HUES64 (cell line): ENCODE measurements at regions not wholly inside any gene's neighbourhood (a gene's known extent, or its start where the extent isn't known, plus 50 kb on each side); places are given as distances from the start of the nearest gene placed in this dataset.

Experiments used
- H3K27ac ChIP-seq: 2 replicates; pipeline ENCODE4 v1.7.0; 2013; ENCODE audit warnings: low read depth, low read length, inconsistent platforms
- H3K27me3 ChIP-seq: 2 replicates; pipeline ENCODE4 v1.6.1; 2013; ENCODE audit warnings: mild to moderate bottlenecking, low read length; ENCODE audit not compliant: insufficient read depth
- H3K36me3 ChIP-seq: 2 replicates; pipeline ENCODE4 v1.6.1; 2013; ENCODE audit warnings: mild to moderate bottlenecking, low read length; ENCODE audit not compliant: insufficient read depth
- H3K4me1 ChIP-seq: 2 replicates; pipeline ENCODE4 v1.6.1; 2013; ENCODE audit warnings: mild to moderate bottlenecking, low read length, moderate library complexity; ENCODE audit not compliant: insufficient read depth
- H3K4me3 ChIP-seq: 2 replicates; pipeline ENCODE4 v1.5.1; 2013; ENCODE audit warnings: mild to moderate bottlenecking, low read length, moderate library complexity
- H3K9ac ChIP-seq: 2 replicates; pipeline ENCODE4 v1.6.1; 2013; ENCODE audit warnings: mild to moderate bottlenecking, low read depth, low read length
- H3K9me3 ChIP-seq: 2 replicates; pipeline ENCODE4 v1.6.1; 2013; ENCODE audit warnings: low read depth, low read length; ENCODE audit not compliant: insufficient read depth
- WGBS: fragments of 150-250, 120-280 bp; methylation state at CpG from one replicate; pipeline ENCODE4 v1.1.7; 2013; ENCODE audit warnings: missing lambda C conversion rate; 5-methylcytosine and 5-hydroxymethylcytosine counted together

DNA sequence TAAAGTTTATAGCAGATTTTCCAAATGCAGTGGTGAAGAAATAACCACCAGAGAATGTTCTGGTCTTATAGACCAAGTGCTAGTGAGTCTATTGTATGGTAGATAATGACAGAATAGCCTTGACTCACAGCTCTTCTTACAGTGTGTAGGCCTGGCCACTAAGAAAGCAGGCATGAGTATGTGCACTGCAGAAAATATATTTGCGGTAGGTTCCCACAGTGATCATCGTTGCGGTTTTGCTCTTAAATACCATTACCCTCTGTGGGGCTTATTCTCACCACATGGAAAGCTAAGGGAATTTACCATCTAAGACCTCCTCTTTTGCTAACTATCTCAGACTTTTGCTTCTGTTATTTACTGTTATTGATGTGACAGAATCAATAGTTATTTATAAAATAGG, 212.3 kb upstream of the SYNDIG1 start:
- no peaks in the 10 kb centered on the region for H3K9me3 ChIP-seq
- no peak overlapping the region for H3K4me3 ChIP-seq
- H3K27ac ChIP-seq = no peak overlapping the region
- no peaks in the 10 kb centered on the region for H3K36me3 ChIP-seq
- H3K9ac ChIP-seq = no peak overlapping the region
- no peaks in the 10 kb centered on the region for H3K4me1 ChIP-seq
- no peaks in the 10 kb centered on the region for H3K27me3 ChIP-seq
- WGBS = 92% methylated on average over 3 of the region's 3 CpGs

GRCh38 chr20:24256307-24256706, 213.1 kb upstream of the SYNDIG1 start:
- no peak overlapping the region for H3K4me3 ChIP-seq
- H3K36me3 ChIP-seq = no peaks in the 10 kb centered on the region
- H3K9me3 ChIP-seq = no peaks in the 10 kb centered on the region
- H3K4me1 ChIP-seq = no peaks in the 10 kb centered on the region
- 95% methylated on average over 9 of the region's 9 CpGs for WGBS
- H3K9ac ChIP-seq = no peak overlapping the region
- H3K27ac ChIP-seq = no peak overlapping the region
- no peaks in the 10 kb centered on the region for H3K27me3 ChIP-seq

DNA sequence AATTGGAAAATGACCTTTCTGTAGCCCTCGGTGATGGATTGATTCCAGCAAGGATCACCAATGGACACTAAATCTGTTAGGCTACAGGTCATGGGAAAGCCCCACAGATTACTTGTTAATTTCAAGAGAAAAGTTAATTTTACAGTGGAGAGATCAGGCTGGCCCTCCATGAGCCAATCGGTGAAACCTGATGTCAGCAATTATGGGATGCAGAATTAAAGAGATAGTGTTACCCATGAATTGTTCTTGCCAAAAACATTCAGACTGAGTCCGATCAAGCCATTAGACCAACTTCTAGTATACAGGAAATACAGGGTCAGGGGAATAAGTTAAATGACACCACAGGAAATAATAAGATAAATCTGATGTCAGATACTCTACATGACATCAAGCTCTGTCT, 214.9 kb upstream of the SYNDIG1 start:
- Histone ChIP-seq H3K9me3 (0 out of 2 replicates have a peak, but pooled peaks cover 4% of the 10 kb centered on the region), H3K4me3 (no peak overlapping the region), H3K9ac (no peak overlapping the region), H3K27me3 (no peaks in the 10 kb centered on the region), H3K27ac (no peak overlapping the region), H3K36me3 (no peaks in the 10 kb centered on the region), H3K4me1 (no peaks in the 10 kb centered on the region)
- WGBS = 92% methylated on average over 2 of the region's 3 CpGs

DNA sequence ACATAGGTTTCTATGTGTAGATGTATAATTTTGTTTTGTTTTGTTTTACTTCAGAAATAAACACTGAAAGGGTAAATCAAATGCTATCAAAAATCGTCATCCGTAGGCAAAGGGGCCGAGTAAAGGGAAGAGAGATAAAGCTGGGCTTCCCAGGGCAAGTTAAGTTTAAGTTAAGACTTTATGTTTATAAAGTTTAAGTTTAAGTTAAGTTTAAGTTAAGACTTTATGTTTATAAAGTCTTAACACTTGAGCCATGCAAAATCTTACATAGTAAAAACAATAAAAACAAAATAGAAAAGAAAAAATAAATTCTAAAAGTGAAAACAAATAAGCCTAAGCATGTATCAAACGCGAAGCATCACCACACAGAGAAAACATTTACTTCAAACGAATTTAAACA, 216.1 kb upstream of the SYNDIG1 start:
- H3K9me3 ChIP-seq = 0 out of 2 replicates have a peak, but pooled peaks cover 4% of the 10 kb centered on the region
- H3K4me1 ChIP-seq = no peaks in the 10 kb centered on the region
- H3K4me3 ChIP-seq = no peak overlapping the region
- H3K9ac ChIP-seq = no peak overlapping the region
- no peaks in the 10 kb centered on the region for H3K27me3 ChIP-seq
- H3K27ac ChIP-seq = no peak overlapping the region
- 94% methylated on average over 6 of the region's 6 CpGs for WGBS
- H3K36me3 ChIP-seq = no peaks in the 10 kb centered on the region

DNA sequence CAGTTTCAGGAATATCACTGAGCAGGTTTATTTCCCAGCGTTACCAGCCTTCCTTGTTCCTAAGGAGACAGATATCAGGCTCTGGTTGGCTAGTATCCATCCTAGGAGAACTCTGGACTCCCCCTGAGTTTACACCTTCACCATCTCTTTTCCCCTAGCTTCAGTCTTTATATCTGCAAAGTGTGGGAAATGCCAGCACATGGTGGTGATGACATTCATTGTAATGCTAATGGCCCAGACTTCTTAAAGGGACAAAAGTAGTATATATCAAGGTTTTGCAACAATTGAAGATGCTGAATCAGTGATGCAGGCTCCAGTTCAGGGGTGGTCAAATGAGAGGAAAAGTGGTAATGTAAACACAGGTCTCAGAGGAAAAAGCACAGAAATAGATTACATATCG, 224.3 kb upstream of the SYNDIG1 start:
- H3K9me3 ChIP-seq = 0 out of 2 replicates have a peak, but pooled peaks cover 3% of the 10 kb centered on the region
- no peak overlapping the region for H3K4me3 ChIP-seq
- H3K27ac ChIP-seq = no peak overlapping the region
- H3K9ac ChIP-seq = no peak overlapping the region
- H3K36me3 ChIP-seq = no peaks in the 10 kb centered on the region
- no peaks in the 10 kb centered on the region for H3K4me1 ChIP-seq
- 81% methylated on average over 2 of the region's 2 CpGs for WGBS
- H3K27me3 ChIP-seq = no peaks in the 10 kb centered on the region

DNA sequence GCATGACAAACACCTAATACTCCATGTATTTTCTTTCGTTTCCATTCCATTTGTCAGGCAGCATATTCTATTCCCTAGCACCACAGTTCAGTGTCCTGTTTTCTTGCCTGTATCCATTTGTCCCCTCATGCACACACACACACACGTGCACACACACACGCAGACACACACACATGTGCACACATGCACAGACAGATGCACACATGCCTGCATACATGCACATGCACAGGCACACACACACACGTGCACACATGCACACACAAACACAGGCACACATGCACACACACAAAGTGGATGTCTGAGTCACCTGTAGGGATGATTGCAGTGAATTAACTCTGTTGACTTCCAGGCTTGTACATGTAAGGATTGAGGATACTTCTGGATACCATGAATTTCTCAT, 226.7 kb upstream of the SYNDIG1 start:
- Histone ChIP-seq H3K9me3 (no peaks in the 10 kb centered on the region), H3K27ac (no peak overlapping the region), H3K4me3 (no peak overlapping the region), H3K4me1 (no peaks in the 10 kb centered on the region), H3K36me3 (no peaks in the 10 kb centered on the region), H3K27me3 (no peaks in the 10 kb centered on the region), H3K9ac (no peak overlapping the region)
- WGBS = 94% methylated on average over 4 of the region's 4 CpGs

- H3K9ac ChIP-seq = no peak overlapping the region
- 93% methylated on average over 7 of the region's 7 CpGs for WGBS
- H3K36me3 ChIP-seq = no peaks in the 10 kb centered on the region
- H3K4me3 ChIP-seq = no peak overlapping the region
- no peaks in the 10 kb centered on the region for H3K4me1 ChIP-seq
- no peaks in the 10 kb centered on the region for H3K27me3 ChIP-seq
- no peaks in the 10 kb centered on the region for H3K9me3 ChIP-seq
- H3K27ac ChIP-seq = no peak overlapping the region
These were observed 228.0 kb upstream of the SYNDIG1 start for GRCh38 chr20:24241466-24241865.

DNA sequence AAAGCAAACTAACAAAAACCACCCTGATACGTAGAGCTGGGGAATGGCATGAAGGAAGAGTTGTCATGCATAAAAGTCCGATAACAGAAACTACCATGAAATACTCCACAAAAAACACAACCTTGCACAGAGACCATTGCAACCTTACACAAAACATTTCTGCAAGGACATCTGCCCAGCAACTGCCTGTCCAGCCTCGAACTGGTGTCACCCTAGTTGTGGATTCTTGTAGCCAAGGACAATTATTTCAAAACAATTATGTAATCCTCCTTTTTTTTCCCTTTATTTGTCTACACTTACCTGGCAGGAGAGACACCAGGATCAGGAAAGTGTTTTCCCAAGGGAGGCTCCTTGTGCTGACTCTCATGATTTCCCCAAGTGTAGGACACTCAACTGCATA, 232.5 kb upstream of the SYNDIG1 start:
- WGBS = 97% methylated on average over 3 of the region's 3 CpGs

GRCh38 chr20:24236201-24236600, 233.2 kb upstream of the SYNDIG1 start:
- 84% methylated on average over 7 of the region's 8 CpGs for WGBS
- Histone ChIP-seq H3K27ac (no peak overlapping the region), H3K9ac (no peak overlapping the region), H3K27me3 (no peaks in the 10 kb centered on the region), H3K9me3 (no peaks in the 10 kb centered on the region), H3K4me3 (no peak overlapping the region), H3K4me1 (no peaks in the 10 kb centered on the region), H3K36me3 (no peaks in the 10 kb centered on the region)

More for the DNA sequence above, 232.5 kb upstream of the SYNDIG1 start:
- no peaks in the 10 kb centered on the region for H3K27me3 ChIP-seq
- H3K9ac ChIP-seq = no peak overlapping the region
- no peak overlapping the region for H3K4me3 ChIP-seq
- no peaks in the 10 kb centered on the region for H3K4me1 ChIP-seq
- H3K27ac ChIP-seq = no peak overlapping the region
- no peaks in the 10 kb centered on the region for H3K9me3 ChIP-seq
- no peaks in the 10 kb centered on the region for H3K36me3 ChIP-seq

DNA sequence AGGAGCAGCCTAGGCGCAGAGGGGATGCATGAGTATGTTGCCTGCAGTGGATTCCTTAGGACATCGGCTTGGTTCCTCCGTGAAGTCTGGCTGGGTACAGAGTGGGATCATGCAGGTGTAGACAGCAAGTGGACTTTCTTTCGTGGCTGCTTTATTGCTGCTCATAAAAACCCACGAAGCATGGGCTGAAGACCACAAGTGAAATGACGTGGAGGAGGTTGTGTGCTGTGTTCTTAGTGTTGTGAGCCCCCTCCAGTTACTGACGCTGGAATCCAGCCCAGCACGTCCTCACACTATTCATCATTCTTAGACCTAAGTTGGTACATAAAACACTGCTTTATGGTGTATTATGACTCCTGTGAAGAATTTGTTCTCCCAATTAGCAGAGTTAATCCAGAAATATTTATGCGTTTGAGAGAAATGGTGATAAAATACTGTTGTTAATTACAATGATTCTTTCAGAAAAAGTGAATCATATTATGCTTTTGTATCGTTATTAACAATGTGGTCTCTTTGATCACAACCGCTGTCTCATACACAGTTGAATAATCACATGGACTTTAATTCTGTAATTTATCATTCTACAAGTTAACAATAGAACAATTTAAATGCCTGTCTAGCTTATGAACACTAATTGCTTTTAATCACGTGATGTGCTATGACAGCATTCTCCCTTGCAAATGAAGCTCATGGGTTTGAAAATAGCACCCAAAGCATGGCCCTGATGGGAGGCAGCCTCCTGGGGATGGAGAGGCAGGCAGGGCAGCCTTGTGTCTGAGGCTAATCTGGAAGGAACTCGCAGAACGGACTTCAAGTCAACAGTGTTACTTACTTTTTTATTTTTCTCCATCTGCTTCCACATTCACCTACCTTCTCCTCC, 233.9 kb upstream of the SYNDIG1 start:
- Histone ChIP-seq H3K27me3 (no peaks in the 10 kb centered on the region), H3K27ac (no peak overlapping the region), H3K9ac (no peak overlapping the region)

GRCh38 chr20:24227600-24227999, 239.0 kb upstream of the GGTLC1 start:
- Histone ChIP-seq H3K4me3 (no peak overlapping the region), H3K9ac (no peak overlapping the region), H3K36me3 (no peaks in the 10 kb centered on the region), H3K4me1 (no peaks in the 10 kb centered on the region), H3K27ac (no peak overlapping the region), H3K9me3 (no peaks in the 10 kb centered on the region), H3K27me3 (no peaks in the 10 kb centered on the region)
- WGBS = 65% methylated on average over 2 of the region's 3 CpGs

More for the DNA sequence above, 233.9 kb upstream of the SYNDIG1 start:
- Histone ChIP-seq H3K4me3 (no peak overlapping the region), H3K4me1 (no peaks in the 10 kb centered on the region), H3K36me3 (no peaks in the 10 kb centered on the region), H3K9me3 (no peaks in the 10 kb centered on the region)
- 96% methylated on average over 12 of the region's 14 CpGs for WGBS
